ENCODE measurements at regions not wholly inside any gene's neighbourhood (a gene's known extent, or its start where the extent isn't known, plus 50 kb on each side); places are given as distances from the start of the nearest gene placed in this dataset.

- no peaks in the 10 kb centered on the region for H3K9me3 ChIP-seq (ENCODE audit: control insufficient read depth in 3 of 3, low read length in 3 of 3)
- no peak overlapping the region for H3K4me3 ChIP-seq (ENCODE audit: low read length in 3 of 3)
- no peak overlapping the region for H3K9ac ChIP-seq (ENCODE audit: low read depth in 1 of 3, low read length in 3 of 3)
- peaks cover 4 to 23% (median 18%) of the 10 kb centered on the region in 3 donors for H3K27me3 ChIP-seq (ENCODE audit: control insufficient read depth in 3 of 3, insufficient read depth in 3 of 3, low read length in 3 of 3)
- no peaks in the 10 kb centered on the region for H3K36me3 ChIP-seq (ENCODE audit: control insufficient read depth in 3 of 3, insufficient read depth in 3 of 3, low read length in 3 of 3)
- no peak overlapping the region for H3K27ac ChIP-seq (ENCODE audit: low read depth, low read length)
- H3K4me1 ChIP-seq (ENCODE audit: control insufficient read depth in 3 of 3, insufficient read depth in 3 of 3, low read length in 3 of 3): peaks cover 4 to 9% (median 7%) of the 10 kb centered on the region in 3 donors
Observed at GRCh38 chr1:23616292-23616824, 57.1 kb upstream of the ID3 start.

GRCh38 chr1:23615852-23616251 is 56.6 kb upstream of the ID3 start:
- H3K36me3 ChIP-seq (ENCODE audit: control insufficient read depth in 3 of 3, insufficient read depth in 3 of 3, low read length in 3 of 3): no peaks in the 10 kb centered on the region
- peaks cover 4 to 22% (median 17%) of the 10 kb centered on the region in 3 donors for H3K27me3 ChIP-seq (ENCODE audit: control insufficient read depth in 3 of 3, insufficient read depth in 3 of 3, low read length in 3 of 3)
- no peak overlapping the region for H3K9ac ChIP-seq (ENCODE audit: low read depth in 1 of 3, low read length in 3 of 3)
- H3K27ac ChIP-seq (ENCODE audit: low read depth, low read length): no peak overlapping the region
- H3K4me3 ChIP-seq (ENCODE audit: low read length in 3 of 3): no peak overlapping the region
- peaks cover 4 to 9% (median 7%) of the 10 kb centered on the region in 3 donors for H3K4me1 ChIP-seq (ENCODE audit: control insufficient read depth in 3 of 3, insufficient read depth in 3 of 3, low read length in 3 of 3)
- no peaks in the 10 kb centered on the region for H3K9me3 ChIP-seq (ENCODE audit: control insufficient read depth in 3 of 3, low read length in 3 of 3)

- Histone ChIP-seq H3K36me3 (ENCODE audit: control insufficient read depth in 3 of 3, insufficient read depth in 3 of 3, low read length in 3 of 3) (no peaks in the 10 kb centered on the region), H3K27me3 (ENCODE audit: control insufficient read depth in 3 of 3, insufficient read depth in 3 of 3, low read length in 3 of 3) (peaks cover 2 to 18% (median 13%) of the 10 kb centered on the region in 3 donors), H3K9ac (ENCODE audit: low read depth in 1 of 3, low read length in 3 of 3) (no peak overlapping the region), H3K27ac (ENCODE audit: low read depth, low read length) (no peak overlapping the region), H3K4me3 (ENCODE audit: low read length in 3 of 3) (no peak overlapping the region), H3K4me1 (ENCODE audit: control insufficient read depth in 3 of 3, insufficient read depth in 3 of 3, low read length in 3 of 3) (peaks cover 4 to 9% (median 7%) of the 10 kb centered on the region in 3 donors), H3K9me3 (ENCODE audit: control insufficient read depth in 3 of 3, low read length in 3 of 3) (no peaks in the 10 kb centered on the region)
Observed at GRCh38 chr1:23615423-23615822, 56.1 kb upstream of the ID3 start.

GRCh38 chr1:23614032-23614660 is 54.8 kb upstream of the ID3 start:
- no peak overlapping the region for H3K27ac ChIP-seq (ENCODE audit: low read depth, low read length)

GRCh38 chr1:23613191-23614031 is 54.1 kb upstream of the ID3 start:
- Histone ChIP-seq H3K4me3 (ENCODE audit: low read length in 3 of 3) (no peak overlapping the region), H3K27ac (ENCODE audit: low read depth, low read length) (no peak overlapping the region), H3K9ac (ENCODE audit: low read depth in 1 of 3, low read length in 3 of 3) (no peak overlapping the region), H3K9me3 (ENCODE audit: control insufficient read depth in 3 of 3, low read length in 3 of 3) (no peaks in the 10 kb centered on the region), H3K27me3 (ENCODE audit: control insufficient read depth in 3 of 3, insufficient read depth in 3 of 3, low read length in 3 of 3) (peaks cover 0 to 1% (median 0%) of the 10 kb centered on the region in 3 donors), H3K36me3 (ENCODE audit: control insufficient read depth in 3 of 3, insufficient read depth in 3 of 3, low read length in 3 of 3) (no peaks in the 10 kb centered on the region), H3K4me1 (ENCODE audit: control insufficient read depth in 3 of 3, insufficient read depth in 3 of 3, low read length in 3 of 3) (no peaks in the 10 kb centered on the region)

More at GRCh38 chr1:23614032-23614660, 54.8 kb upstream of the ID3 start:
- Histone ChIP-seq H3K27me3 (ENCODE audit: control insufficient read depth in 3 of 3, insufficient read depth in 3 of 3, low read length in 3 of 3) (peaks cover 0 to 9% (median 4%) of the 10 kb centered on the region in 3 donors), H3K36me3 (ENCODE audit: control insufficient read depth in 3 of 3, insufficient read depth in 3 of 3, low read length in 3 of 3) (no peaks in the 10 kb centered on the region), H3K9ac (ENCODE audit: low read depth in 1 of 3, low read length in 3 of 3) (no peak overlapping the region), H3K4me1 (ENCODE audit: control insufficient read depth in 3 of 3, insufficient read depth in 3 of 3, low read length in 3 of 3) (peaks cover 0 to 2% (median 2%) of the 10 kb centered on the region in 3 donors), H3K9me3 (ENCODE audit: control insufficient read depth in 3 of 3, low read length in 3 of 3) (no peaks in the 10 kb centered on the region), H3K4me3 (ENCODE audit: low read length in 3 of 3) (no peak overlapping the region)

GRCh38 chr1:23611601-23612327 is 52.5 kb upstream of the ID3 start:
- H3K9ac ChIP-seq (ENCODE audit: low read depth in 1 of 3, low read length in 3 of 3): no peak overlapping the region
- H3K27ac ChIP-seq (ENCODE audit: low read depth, low read length): no peak overlapping the region
- no peaks in the 10 kb centered on the region for H3K9me3 ChIP-seq (ENCODE audit: control insufficient read depth in 3 of 3, low read length in 3 of 3)
- H3K27me3 ChIP-seq (ENCODE audit: control insufficient read depth in 3 of 3, insufficient read depth in 3 of 3, low read length in 3 of 3): no peaks in the 10 kb centered on the region
- no peaks in the 10 kb centered on the region for H3K4me1 ChIP-seq (ENCODE audit: control insufficient read depth in 3 of 3, insufficient read depth in 3 of 3, low read length in 3 of 3)
- H3K36me3 ChIP-seq (ENCODE audit: control insufficient read depth in 3 of 3, insufficient read depth in 3 of 3, low read length in 3 of 3): no peaks in the 10 kb centered on the region
- no peak overlapping the region for H3K4me3 ChIP-seq (ENCODE audit: low read length in 3 of 3)

GRCh38 chr1:23610677-23611076 is 51.4 kb upstream of the ID3 start:
- H3K4me1 ChIP-seq (ENCODE audit: control insufficient read depth in 3 of 3, insufficient read depth in 3 of 3, low read length in 3 of 3): no peaks in the 10 kb centered on the region
- no peaks in the 10 kb centered on the region for H3K9me3 ChIP-seq (ENCODE audit: control insufficient read depth in 3 of 3, low read length in 3 of 3)
- no peak overlapping the region for H3K4me3 ChIP-seq (ENCODE audit: low read length in 3 of 3)
- no peak overlapping the region for H3K9ac ChIP-seq (ENCODE audit: low read depth in 1 of 3, low read length in 3 of 3)
- H3K36me3 ChIP-seq (ENCODE audit: control insufficient read depth in 3 of 3, insufficient read depth in 3 of 3, low read length in 3 of 3): no peaks in the 10 kb centered on the region
- H3K27me3 ChIP-seq (ENCODE audit: control insufficient read depth in 3 of 3, insufficient read depth in 3 of 3, low read length in 3 of 3): no peaks in the 10 kb centered on the region
- no peak overlapping the region for H3K27ac ChIP-seq (ENCODE audit: low read depth, low read length)

GRCh38 chr1:23609971-23610370 is 50.7 kb upstream of the ID3 start:
- Histone ChIP-seq H3K9ac (ENCODE audit: low read depth in 1 of 3, low read length in 3 of 3) (no peak overlapping the region), H3K27me3 (ENCODE audit: control insufficient read depth in 3 of 3, insufficient read depth in 3 of 3, low read length in 3 of 3) (no peaks in the 10 kb centered on the region), H3K9me3 (ENCODE audit: control insufficient read depth in 3 of 3, low read length in 3 of 3) (no peaks in the 10 kb centered on the region), H3K4me3 (ENCODE audit: low read length in 3 of 3) (no peak overlapping the region), H3K27ac (ENCODE audit: low read depth, low read length) (no peak overlapping the region), H3K36me3 (ENCODE audit: control insufficient read depth in 3 of 3, insufficient read depth in 3 of 3, low read length in 3 of 3) (no peaks in the 10 kb centered on the region), H3K4me1 (ENCODE audit: control insufficient read depth in 3 of 3, insufficient read depth in 3 of 3, low read length in 3 of 3) (no peaks in the 10 kb centered on the region)
